ENCODE measurements at regions not wholly inside any gene's neighbourhood (a gene's known extent, or its start where the extent isn't known, plus 50 kb on each side); places are given as distances from the start of the nearest gene placed in this dataset.

GRCh38 chr10:58109731-58110130 lies 158.0 kb downstream of the IPMK start:
- TF ChIP-seq CTCF (IDR thresholded peaks at IDR 0.05; ENCODE audit: poor library complexity) (no peak), EZH2 (IDR thresholded peaks at IDR 0.05; ENCODE audit: borderline replicate concordance) (no peak)

Measured in hepatocyte (in vitro differentiated cells).